ENCODE measurements at regions not wholly inside any gene's neighbourhood (a gene's known extent, or its start where the extent isn't known, plus 50 kb on each side); places are given as distances from the start of the nearest gene placed in this dataset.

DNA sequence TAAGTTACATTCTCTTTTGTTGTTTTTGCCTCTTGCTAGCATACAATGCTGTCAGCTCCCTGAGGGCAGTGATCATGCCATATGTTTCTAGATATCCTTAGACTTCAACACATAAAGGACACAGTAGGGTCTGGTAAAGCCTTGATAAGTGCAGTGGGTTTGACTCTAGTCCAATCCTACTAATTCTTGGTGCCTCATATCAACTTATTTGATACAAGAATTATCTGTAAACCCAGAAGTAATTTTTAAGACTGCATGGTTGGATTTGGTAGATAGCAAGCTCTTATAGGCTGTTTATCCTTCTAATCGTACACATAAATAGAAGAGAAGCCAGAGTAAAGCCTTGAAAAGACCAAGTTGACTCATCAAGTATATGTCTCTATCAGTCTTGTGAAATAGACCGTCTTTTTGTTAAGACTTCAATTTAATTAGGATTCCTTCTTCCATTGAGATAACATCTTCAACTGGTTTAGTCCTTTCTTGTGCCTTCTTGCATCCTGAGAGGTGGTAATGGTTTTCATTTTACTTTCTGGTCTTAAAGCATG lies 265.6 kb upstream of the CDIN1 start:
- DNase-seq: peak; percentile 90

DNA sequence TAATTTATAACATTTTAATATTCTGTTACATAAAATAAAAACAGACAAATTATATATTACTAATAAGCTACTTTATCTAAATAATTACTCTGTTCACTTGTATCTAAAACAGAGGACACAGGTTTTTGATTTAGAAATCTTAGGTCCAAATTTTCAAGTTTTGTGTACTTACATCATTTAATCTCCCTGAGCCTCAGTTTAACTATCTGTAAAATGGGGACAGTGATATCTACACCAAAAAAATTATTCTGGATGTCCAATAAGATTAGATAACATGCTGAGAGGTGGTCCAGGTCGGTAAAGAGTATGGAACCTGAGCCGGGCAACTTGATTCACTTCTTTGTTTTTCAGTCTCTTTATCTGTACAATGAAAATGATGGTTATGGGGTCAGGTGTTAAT lies 263.8 kb upstream of the CDIN1 start:
- DNase-seq: no peak

DNA sequence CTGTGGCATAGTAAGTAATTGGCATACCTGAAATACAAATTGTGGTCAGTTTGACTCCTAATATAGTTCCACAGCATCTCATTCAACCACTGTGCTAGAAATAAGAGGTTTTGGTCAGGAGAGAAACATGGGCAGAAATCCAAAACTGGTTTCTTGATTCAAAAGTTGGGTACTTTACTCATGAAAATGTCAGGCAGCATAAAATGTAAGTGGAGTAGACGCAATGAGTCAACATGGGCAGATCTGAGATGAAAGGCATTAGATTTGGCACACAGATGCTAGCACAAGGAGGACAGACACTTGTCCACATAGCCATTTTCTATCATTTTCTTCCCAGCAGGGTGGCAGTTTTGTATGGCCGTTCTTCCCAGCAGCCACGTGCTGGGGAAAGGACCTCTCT lies 255.8 kb upstream of the CDIN1 start:
- no peak for DNase-seq

DNA sequence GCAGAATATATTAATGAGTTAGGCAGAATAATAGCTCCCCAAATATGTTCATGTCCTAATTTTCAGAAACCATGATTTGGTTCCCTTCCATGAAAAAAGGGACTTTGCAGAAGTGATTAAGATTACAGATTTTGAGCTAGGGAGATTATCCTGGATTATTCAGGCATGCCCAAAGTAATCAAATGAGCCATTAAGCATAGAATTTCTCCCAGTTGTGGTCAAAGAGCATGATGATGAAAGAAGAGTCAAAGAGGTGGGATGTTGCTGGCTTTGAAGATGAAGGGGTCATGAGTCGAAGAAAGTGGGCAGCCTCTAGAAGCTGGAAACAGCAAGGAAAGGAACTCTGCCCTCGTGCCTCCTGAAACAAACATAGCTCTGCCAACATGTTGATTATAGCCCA lies 254.2 kb upstream of the CDIN1 start:
- DNase-seq: no peak

DNA sequence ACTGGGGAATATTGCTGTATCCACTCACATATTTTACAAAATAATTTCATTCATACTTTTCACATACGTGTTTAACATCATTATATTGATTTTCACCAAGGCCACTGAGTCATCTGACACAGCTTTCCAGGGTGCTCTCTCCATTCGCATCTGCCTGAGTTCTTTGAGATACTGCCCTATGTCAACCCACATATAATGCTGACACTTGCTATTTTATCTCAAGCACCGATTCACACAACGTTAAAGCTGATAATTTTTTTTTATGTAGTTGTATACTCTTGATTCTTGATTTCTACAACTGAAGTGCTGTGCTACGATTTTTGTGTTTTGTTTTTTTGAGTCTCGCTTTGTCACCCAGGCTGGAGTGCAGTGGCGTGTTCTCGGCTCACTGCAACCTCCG lies 249.8 kb upstream of the CDIN1 start:
- DNase-seq: no peak

DNA sequence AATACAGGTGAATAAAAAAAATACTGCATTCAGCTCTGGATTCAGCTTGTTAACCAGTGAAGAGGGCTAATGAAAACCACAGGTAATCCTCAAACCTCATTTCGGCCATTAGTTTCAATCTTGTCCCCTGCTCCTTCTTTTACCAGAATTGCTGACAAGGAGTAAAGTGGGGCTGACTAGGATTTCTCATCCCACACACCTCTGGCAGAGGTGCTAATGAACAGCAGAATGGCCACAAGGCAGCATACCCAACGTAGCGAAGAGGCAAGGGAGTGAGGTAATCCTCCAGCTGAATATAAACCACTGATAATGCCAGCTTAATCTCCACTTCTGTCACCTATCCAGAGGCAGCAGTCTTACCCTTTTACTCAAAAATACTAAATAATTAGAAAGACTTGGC lies 248.8 kb upstream of the CDIN1 start:
- DNase-seq: no peak

DNA sequence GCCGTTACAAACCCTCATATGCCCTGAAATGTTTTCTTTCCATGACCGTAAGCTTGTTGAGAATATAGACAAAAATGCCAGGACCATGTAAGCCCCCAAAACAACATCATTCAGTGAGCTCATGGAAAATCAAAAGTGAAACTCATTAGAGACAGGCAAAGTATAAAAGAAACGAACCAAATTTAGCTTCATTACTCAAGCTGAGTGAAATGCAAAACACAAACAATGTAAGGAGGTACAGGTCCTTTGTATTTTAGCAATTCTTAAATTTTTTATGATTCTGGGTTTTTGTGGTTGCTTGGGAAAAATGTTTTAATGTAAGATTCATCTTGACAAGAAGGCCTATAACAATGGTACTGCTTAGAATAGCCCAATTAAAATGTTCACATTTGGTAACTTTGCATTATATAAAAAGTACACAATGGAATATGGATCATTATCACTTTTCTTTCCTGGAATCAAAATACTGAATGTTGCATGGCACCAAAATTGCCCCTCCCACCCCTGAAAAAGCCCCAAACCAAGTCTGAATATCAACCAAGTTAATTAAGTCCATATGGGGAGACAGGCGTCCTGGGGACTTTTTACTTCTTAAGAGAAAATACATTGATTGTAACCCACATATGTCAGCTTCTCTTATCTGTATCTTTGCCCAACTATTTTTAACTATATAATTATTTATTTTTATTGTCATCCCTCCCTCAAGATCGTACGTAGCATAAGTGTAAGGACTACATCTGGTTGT lies 247.7 kb upstream of the CDIN1 start:
- peak; percentile 76 for DNase-seq

DNA sequence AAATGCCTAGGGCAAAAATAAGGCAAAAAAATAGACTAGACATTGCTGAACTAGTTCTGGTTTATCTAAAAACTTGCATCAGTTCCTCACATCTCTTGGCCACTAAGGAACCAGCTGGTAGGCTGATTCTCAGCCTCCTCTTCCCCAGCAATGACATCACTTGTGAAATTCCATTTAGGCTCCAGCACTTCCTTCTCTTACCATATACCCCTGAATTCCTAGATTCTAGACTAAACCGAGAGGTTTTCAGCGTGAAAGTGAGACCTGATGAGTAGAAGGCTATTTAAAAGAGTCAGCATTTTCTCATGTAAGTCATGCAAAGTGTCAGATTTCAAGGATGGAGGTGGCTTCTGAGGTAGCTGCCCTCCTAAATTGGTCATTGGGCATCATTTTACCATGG lies 247.1 kb upstream of the CDIN1 start:
- peak; percentile 43 for DNase-seq

DNA sequence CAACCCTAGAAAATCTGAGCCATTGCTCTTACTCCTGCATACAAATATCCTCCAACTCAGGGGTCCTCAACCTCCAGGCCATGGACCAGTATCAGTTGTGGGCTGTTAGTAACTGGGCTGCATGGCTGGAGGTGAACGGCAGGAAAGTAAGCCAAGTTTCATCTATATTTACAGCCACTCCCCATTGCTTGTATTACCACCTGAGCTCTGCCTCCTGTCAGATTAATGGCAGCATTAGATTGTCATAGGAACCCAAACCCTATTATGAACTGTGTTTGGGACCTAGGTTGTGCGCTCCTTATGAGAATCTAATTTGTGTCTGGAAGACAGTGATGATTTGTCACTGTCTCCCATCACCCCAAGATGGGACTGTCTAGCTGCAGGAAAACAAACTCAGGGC lies 246.5 kb upstream of the CDIN1 start:
- DNase-seq: no peak

DNA sequence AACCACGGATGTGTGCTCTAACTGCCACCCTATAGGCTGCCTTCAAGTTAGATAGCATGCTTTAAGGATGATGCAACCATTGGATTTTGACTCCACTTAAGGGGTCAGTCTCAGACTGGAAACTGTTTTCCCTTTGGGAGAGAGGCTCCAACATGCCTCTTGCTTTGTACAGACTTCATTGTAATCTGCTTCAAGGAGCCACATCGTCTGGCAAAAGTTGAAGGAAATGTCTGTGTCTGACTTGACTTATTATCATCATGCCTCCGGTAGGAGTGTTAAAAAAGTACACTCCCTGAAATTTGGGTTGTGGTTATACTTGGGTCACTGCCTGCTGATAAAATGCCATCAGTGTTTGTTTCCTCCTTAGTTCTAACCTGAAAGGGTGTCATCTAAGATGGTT lies 245.4 kb upstream of the CDIN1 start:
- DNase-seq: peak; percentile 90

DNA sequence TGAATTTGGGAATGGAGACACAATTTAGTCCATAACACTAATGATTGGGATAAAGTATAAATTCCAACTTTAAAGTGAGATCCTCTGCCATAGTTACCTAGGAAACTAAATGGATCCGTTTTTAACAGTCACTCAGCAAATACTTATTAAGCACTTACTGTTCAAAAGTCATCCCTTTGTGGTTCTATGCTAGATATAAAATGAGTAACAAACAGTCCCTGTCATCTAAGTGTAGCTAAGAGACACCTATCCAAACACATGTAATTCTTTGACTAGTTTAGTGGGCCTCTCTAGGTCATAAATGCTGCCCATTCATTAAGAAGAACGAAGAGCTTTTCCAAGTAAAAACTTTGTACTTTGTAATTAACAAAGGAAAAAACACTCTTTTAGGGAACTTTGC lies 244.2 kb upstream of the CDIN1 start:
- DNase-seq: no peak

DNA sequence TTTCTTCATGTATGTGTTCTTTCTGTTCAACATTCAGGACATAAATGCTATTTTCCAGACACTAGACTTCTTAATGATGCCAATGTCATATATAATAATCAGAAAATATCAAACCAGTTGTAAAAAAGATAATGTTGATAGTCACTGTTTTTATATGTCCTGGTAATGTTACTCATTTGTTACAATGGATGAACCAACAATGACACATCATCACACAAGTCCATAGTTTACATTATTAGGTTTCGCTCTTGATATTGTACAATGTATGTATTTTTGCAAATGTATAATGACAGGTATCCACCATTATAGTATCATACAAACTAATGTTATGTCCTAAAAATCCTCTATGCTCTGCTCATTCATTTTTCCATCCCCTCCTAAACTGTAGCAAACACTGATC lies 243.8 kb upstream of the CDIN1 start:
- DNase-seq: no peak

DNA sequence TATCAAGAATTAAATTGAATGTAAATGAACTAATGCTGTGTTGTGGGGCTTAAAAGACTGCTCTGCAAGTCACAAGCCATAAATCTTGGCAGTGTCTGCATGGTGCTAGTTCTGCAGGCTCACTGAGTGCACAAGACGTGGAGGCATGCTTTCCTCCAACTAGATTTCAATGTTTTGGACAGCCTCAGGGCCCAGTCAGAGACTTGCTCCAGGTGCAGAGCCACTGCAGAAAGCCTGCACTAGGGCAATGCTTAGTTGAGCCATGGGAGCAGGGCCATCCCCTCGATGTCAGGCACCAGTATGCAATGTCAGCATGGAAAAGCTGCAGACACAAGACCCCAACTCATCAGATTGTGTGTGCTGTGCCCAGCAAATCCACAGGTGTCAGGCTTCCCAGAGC lies 234.5 kb upstream of the CDIN1 start:
- no peak for DNase-seq

DNA sequence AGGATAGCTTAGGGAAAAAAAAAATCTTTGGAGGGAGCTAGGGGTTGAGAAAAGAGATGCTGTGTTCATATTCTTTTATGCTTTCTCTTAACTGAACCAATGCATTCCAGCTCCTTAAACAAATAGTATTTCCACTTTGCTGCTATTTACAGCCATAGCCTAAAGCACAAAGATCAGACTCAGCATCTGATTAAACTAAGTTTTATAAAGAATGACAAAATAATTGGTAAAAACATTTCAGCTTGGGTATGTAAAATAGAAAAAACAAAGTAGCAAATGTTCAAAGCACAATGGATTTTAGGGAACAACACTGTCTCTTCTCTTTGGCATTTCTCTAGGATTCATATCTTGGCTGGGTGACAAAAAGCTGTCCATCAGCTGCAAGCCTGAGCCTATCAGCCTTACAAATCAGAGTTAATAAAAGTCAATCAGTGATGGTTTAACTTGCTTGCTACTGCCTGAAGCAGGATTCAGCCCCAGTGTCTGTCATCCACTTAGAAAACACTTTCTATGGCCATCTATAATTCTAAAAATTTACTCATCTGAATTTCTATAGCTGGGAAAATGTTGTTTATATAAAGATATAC lies 232.1 kb upstream of the CDIN1 start:
- DNase-seq: no peak

DNA sequence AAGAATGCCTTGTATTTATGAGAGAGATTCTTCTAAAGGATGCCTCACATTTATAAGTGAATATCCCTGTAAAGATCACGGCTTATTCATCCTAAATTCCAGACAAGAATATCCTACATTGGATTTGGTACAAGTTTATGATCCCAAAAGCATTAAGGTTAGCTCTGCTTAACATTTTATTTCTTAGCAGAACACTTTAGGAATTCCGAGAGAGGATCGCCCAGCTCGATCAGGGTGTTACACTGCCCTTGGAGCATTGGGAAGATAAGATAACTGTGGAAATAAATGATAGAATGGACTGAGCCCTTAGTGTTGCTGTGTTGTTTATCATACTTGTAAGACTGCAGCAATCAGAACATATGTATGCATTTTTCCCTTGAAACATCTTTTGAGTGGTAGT lies 223.0 kb upstream of the CDIN1 start:
- DNase-seq: no peak

DNA sequence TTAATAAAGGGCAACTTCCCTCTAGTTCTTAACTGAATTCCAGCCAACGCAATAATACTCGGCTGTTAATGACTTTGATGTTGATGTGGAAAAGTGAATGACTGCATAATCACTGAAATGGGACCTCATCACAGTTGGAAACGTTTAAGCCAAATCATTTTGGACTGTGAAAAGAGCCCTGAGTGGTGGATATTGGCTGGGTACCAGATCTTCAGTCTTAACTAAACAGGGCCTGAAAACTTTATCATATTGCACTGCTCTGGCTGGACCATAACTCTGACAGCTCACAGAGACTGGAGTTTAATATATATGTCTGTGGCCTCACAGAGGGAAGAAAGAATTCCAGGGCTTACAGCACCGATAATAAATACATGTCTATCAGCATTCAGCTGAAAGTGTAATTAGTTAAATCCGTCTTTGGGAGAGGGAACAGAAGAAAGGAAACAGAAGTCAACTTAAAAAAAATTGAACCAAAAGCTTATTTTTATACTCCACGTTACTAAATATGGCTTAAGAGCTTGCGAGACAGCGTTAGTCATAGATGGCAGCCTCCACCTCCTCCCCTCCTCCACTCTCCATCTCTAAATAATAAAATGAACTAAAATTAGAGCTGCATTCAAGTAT lies 222.3 kb upstream of the CDIN1 start:
- no peak for DNase-seq

DNA sequence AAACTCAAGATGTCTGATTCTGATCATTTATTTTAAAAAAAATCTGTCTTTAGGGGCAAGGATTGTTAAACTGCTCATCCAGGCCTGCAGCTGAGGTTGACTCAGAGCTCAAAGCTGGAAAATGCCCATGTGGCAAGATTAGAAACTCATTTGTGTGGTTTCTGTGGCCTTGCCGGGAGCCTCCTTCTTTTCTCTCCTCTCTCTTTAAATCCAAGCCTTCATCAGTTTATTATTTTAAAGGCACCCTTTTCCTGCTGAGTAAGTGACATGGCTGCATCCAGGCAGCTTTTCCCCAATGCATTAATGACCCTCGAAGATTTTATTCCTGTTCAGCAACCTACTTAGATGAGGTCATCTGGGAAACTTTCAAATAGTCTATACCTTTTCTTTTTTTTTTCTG lies 221.3 kb upstream of the CDIN1 start:
- peak; percentile 47 for DNase-seq

DNA sequence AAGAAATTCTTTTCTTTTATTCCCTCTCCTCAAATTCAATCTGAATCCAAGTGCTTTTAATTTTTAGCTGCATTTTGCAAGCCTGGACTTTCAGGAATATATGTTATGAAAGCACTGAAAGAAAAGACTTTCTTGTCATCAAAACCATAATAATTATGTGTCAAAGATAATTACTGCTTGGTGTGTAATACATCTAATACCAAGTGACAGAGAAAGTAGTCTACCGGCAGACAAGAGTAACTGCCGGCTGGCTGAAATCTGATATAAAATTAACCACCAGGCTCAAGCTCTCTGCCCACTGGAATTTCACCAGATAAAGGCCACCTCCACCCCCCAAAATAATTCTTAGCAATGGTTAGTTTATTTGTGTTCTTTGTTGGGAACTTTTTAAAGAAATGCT lies 220.9 kb upstream of the CDIN1 start:
- DNase-seq: peak; percentile 29

DNA sequence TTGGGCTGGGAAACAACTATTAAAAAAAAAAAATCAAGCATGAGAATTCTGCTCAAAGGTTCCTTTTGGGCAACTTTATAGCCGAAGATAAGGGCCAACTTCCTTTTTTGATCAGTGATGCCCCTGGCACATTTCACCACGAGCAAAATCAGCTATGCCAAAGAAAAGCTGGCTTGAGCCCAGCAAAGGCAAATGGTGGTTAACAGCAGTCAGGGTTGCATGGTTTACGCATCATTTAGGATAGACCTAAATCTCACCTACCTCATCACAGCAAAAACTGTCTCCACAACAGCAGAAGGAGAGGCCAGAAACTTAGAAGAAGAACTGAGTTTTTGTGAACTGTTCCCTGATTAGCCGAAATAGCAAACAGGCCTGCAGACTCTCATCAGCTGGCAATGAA lies 220.1 kb upstream of the CDIN1 start:
- DNase-seq: peak; percentile 56

DNA sequence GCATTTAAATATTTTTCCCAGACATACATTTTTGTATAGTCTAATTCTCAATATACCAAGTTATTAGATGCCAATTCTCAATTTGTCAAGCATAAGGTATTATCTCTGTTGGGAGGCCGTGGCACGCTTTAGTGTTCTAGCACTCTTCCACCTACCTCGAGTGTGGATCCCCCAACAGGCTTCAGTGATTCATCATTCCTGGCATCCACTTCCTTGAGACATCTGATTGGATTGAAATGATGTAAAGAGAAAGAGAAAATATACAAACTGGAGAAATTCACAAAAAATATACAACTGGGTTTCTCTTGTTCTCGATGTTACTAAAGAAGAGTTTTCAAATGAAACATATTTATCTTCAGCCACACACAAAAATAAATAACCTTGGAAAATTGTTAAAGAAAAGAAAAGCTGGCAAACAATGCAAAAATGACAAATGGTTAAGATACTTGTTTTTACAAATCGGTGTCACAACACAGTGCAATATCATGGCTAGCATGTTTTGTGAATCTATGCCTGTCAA lies 218.0 kb upstream of the CDIN1 start:
- DNase-seq: no peak

DNA sequence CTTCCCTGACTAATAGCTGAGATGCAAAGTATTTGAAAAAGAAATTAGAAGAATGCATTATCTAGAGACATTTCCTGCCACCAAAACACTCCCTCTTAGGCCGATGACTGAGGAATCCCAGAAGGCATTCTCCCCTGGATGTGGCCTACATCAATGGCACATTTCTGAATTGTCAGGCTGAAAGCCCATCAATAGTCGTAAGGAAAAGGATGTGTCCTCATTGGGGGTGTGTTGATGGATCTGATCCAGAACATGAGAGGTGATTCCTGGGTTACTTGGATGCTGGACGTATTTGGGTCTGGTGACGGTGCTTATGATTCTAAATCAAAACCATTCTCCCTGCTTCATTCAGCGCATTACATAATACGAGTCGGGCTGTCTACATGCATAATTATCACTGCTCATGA lies 216.9 kb upstream of the CDIN1 start:
- DNase-seq: no peak

DNA sequence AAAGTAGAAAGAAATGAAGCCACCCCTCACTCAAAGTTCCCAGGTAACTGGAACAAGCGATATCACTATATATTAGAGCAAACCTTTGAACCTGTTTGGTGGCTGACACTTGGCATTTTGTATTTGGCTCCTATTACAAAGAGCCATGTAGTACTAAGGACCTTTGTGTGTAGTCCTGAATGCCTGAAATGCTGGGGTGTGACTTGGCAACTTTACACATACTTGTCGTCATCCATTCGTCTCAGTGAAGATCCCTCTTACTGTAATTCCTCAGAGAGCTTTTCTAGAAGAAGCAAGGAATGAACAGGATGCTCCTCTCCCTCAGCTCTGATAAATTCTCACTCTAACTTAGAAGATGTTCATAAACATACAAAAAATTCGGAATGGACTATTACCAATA lies 216.1 kb upstream of the CDIN1 start:
- DNase-seq: no peak

DNA sequence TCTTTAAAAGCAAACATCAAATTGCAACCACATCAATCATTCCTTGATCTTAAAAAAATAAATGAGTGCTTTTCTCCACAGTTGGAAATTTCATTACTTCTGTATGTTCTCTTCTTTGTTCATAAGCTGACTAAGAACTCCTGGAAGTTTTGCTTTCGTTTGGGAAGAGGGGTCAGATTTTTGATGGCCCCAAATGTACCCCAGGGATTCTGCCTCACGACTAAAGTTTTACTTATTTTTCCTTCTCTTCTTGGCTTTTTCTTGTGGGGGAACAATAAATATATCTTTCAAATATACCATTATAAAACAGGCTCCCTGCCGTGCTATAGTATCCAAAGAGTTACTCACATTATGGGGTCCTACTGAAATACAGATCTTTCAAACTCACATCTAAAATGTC lies 215.0 kb upstream of the CDIN1 start:
- DNase-seq: no peak

DNA sequence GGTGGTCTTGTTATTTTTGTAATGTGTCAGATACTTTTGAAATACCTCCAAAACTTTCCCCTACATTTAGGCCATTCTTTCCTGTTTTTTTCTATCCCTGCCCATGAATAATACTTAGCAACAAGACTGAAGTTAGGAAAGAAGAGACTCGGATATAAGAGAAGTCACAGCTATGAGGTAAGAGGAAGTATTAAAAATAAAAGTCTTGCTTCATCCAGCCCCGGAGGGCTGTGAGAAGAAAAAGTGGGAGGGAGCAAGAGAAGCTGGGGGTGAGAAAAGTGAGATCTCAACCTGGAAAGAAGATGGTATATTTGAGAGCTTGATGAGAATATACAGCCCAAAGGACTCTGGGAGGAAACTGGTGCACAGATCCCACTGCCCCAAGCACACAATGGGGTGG lies 213.5 kb upstream of the CDIN1 start:
- peak; percentile 25 for DNase-seq

All from OCI-M1 (cell line).